Body of pancreas (tissue), 4 donors: ENCODE measurements at regions not wholly inside any gene's neighbourhood (a gene's known extent, or its start where the extent isn't known, plus 50 kb on each side); places are given as distances from the start of the nearest gene placed in this dataset.

Experiments
- CTCF ChIP-seq, 7 experiments: fragments of 450-650 bp in 4 of 7; fragments of 200-600 bp in 3 of 7; sonication (generic) in 3 of 7; IDR thresholded peaks; one replicate each; pipeline ENCODE4 v1.5.1; 2016 to 2019; ENCODE audit warnings: antibody characterized with exemption in 7 of 7
- POLR2A ChIP-seq, 3 donors: fragments of 450-650 bp; IDR thresholded peaks; one replicate each; pipeline ENCODE4 v1.6.1; 2016; ENCODE audit warnings: antibody characterized with exemption in 3 of 3, mild to moderate bottlenecking in 2 of 3

GRCh38 chr11:101341578-101341977, 212.0 kb upstream of the PGR start:
- TF ChIP-seq CTCF (IDR thresholded peaks at IDR 0.05) (no peak), POLR2A (IDR thresholded peaks at IDR 0.05) (no peak)
